Caco-2 (cell line): ENCODE measurements at regions not wholly inside any gene's neighbourhood (a gene's known extent, or its start where the extent isn't known, plus 50 kb on each side); places are given as distances from the start of the nearest gene placed in this dataset.
A peak's percentile ranks its signal among the peaks of the same experiment; 100 is the strongest.

Experiments
- BruUV-seq: library from RNA; stranded (reverse); fragments of 400-500 nt; replicated peaks from 2 replicates; lab custom pipeline; 2021; lab: Mats Ljungman, UMichigan
- CTCF ChIA-PET: fragments of 300-600 bp; sonication (Branson Sonifier 250); formaldehyde crosslinking; loops from one replicate; lab custom pipeline; 2022; ENCODE audit warnings: antibody characterized with exemption; lab: Charles Lee
- POLR2A ChIA-PET: fragments of 300-600 bp; sonication (Branson Sonifier 250); formaldehyde crosslinking; loops from one replicate; lab custom pipeline; 2022; ENCODE audit warnings: antibody characterized with exemption; lab: Charles Lee
- DNase-seq, 2 experiments: peaks; one replicate each; pipeline versions ENCODE4 v3.0.0 to v3.0.0-alpha.2; 2020 to 2022
- H3K27me3 ChIP-seq: replicated peaks from 2 replicates; pipeline ENCODE4 v1.6.0; 2011; ENCODE audit warnings: low read length; ENCODE audit not compliant: control insufficient read depth, insufficient read depth
- H3K36me3 ChIP-seq: 2 replicates; pipeline ENCODE4 v1.5.1; 2011; ENCODE audit warnings: low read length; ENCODE audit not compliant: control insufficient read depth, insufficient read depth
- H3K4me1 ChIP-seq: fragments of 250-450 bp; sonication (Bioruptor Pico); 2 replicates; pipeline ENCODE4 v1.5.1; 2020; ENCODE audit warnings: mild to moderate bottlenecking
- H3K4me3 ChIP-seq: 2 replicates; pipeline ENCODE4 v1.5.1; 2011; ENCODE audit warnings: low read depth, mild to moderate bottlenecking, control low read depth, low read length
- H3K9me3 ChIP-seq: fragments of 250-450 bp; sonication (Bioruptor Pico); 2 replicates; pipeline ENCODE4 v1.5.1; 2020; ENCODE audit warnings: mild to moderate bottlenecking, moderate library complexity
- H3K27ac Mint-ChIP-seq: one replicate; pipeline ENCODE4 v1.8.0; 2022; ENCODE audit warnings: mixed read lengths; ENCODE audit not compliant: unreplicated experiment
- H3K27me3 Mint-ChIP-seq: one replicate; pipeline ENCODE4 v1.8.0; 2022; ENCODE audit warnings: mixed read lengths; ENCODE audit not compliant: insufficient read depth, unreplicated experiment
- H3K36me3 Mint-ChIP-seq: one replicate; pipeline ENCODE4 v1.8.0; 2022; ENCODE audit warnings: mild to moderate bottlenecking, mixed read lengths; ENCODE audit not compliant: insufficient read depth, unreplicated experiment
- H3K4me1 Mint-ChIP-seq: one replicate; pipeline ENCODE4 v1.8.0; 2022; ENCODE audit warnings: low read depth, mixed read lengths; ENCODE audit not compliant: unreplicated experiment
- H3K4me3 Mint-ChIP-seq: one replicate; pipeline ENCODE4 v1.8.0; 2022; ENCODE audit warnings: mild to moderate bottlenecking, moderate library complexity, mixed read lengths; ENCODE audit not compliant: unreplicated experiment
- H3K9me3 Mint-ChIP-seq: one replicate; pipeline ENCODE4 v1.8.0; 2022; ENCODE audit warnings: mixed read lengths; ENCODE audit not compliant: unreplicated experiment
- CTCF ChIP-seq, 2 experiments: fragments of 200-600 bp in 1 of 2; IDR thresholded peaks; 1 replicate in 1 of 2; 2 replicates in 1 of 2; pipeline versions ENCODE4 v1.5.1 to v1.8.0; 2011 to 2022; ENCODE audit warnings: antibody characterized with exemption in 1 of 2, control low read depth in 1 of 2, inconsistent platforms in 1 of 2, low read depth in 1 of 2, low read length in 1 of 2, mild to moderate bottlenecking in 1 of 2, moderate library complexity in 1 of 2; ENCODE audit not compliant: insufficient read depth in 1 of 2, severe bottlenecking in 1 of 2, unreplicated experiment in 1 of 2
- intact Hi-C: fragments of 100-400 bp; cut with micrococcal nuclease; formaldehyde crosslinking; loops from one replicate; pipeline ENCODE4 v1.10.0; 2022; ENCODE audit not compliant: unreplicated experiment

GRCh38 chr22:48856308-48856615 is 971.4 kb downstream of the BRD1 start:
- Mint-ChIP-seq H3K9me3 (peaks cover 25% of the 10 kb centered on the region), H3K36me3 (no peaks in the 10 kb centered on the region), H3K27ac (no peak overlapping the region), H3K4me1 (no peaks in the 10 kb centered on the region), H3K27me3 (peaks cover 21% of the 10 kb centered on the region), H3K4me3 (no peak overlapping the region)
- ChIA-PET POLR2A (no interaction called here), CTCF (no interaction called here)
- peak in 1 of 2 experiments; percentile 12 for DNase-seq
- intact Hi-C loops = no loop called here
- no peak overlapping the region for H3K4me3 ChIP-seq
- no peaks in the 10 kb centered on the region for H3K9me3 ChIP-seq
- TF ChIP-seq CTCF (IDR thresholded peaks at IDR 0.05; ENCODE audit: insufficient read depth in 1 of 2, low read depth in 1 of 2, low read length in 1 of 2, severe bottlenecking in 1 of 2, unreplicated experiment in 1 of 2) = no peak
- no peaks in the 10 kb centered on the region for H3K27me3 ChIP-seq
- H3K36me3 ChIP-seq = no peaks in the 10 kb centered on the region
- no TSS peak for BruUV-seq
- no peaks in the 10 kb centered on the region for H3K4me1 ChIP-seq

- Mint-ChIP-seq H3K9me3 (peaks cover 25% of the 10 kb centered on the region), H3K27me3 (peaks cover 21% of the 10 kb centered on the region), H3K4me1 (no peaks in the 10 kb centered on the region), H3K4me3 (no peak overlapping the region), H3K27ac (no peak overlapping the region), H3K36me3 (no peaks in the 10 kb centered on the region)
- BruUV-seq = no TSS peak
- DNase-seq = no peak
- no peaks in the 10 kb centered on the region for H3K9me3 ChIP-seq
- no peak overlapping the region for H3K4me3 ChIP-seq
- POLR2A ChIA-PET = no interaction called here
- no peaks in the 10 kb centered on the region for H3K36me3 ChIP-seq
- H3K4me1 ChIP-seq = no peaks in the 10 kb centered on the region
- H3K27me3 ChIP-seq = no peaks in the 10 kb centered on the region
- CTCF ChIA-PET = no interaction called here
- intact Hi-C loops = no loop called here
- TF ChIP-seq CTCF (IDR thresholded peaks at IDR 0.05; ENCODE audit: insufficient read depth in 1 of 2, low read depth in 1 of 2, low read length in 1 of 2, severe bottlenecking in 1 of 2, unreplicated experiment in 1 of 2) = no peak
Observed at GRCh38 chr22:48855593-48856307, 971.9 kb downstream of the BRD1 start.

- intact Hi-C loops = no loop called here
- Mint-ChIP-seq H3K36me3 (no peaks in the 10 kb centered on the region), H3K27me3 (peaks cover 21% of the 10 kb centered on the region), H3K4me3 (no peak overlapping the region), H3K4me1 (no peaks in the 10 kb centered on the region), H3K27ac (no peak overlapping the region), H3K9me3 (peaks cover 25% of the 10 kb centered on the region)
- no peak for TF ChIP-seq CTCF (IDR thresholded peaks at IDR 0.05; ENCODE audit: insufficient read depth in 1 of 2, low read depth in 1 of 2, low read length in 1 of 2, severe bottlenecking in 1 of 2, unreplicated experiment in 1 of 2)
- H3K36me3 ChIP-seq = no peaks in the 10 kb centered on the region
- H3K9me3 ChIP-seq = no peaks in the 10 kb centered on the region
- H3K4me1 ChIP-seq = no peaks in the 10 kb centered on the region
- H3K4me3 ChIP-seq = no peak overlapping the region
- no peak for DNase-seq
- ChIA-PET POLR2A (no interaction called here), CTCF (no interaction called here)
- no TSS peak for BruUV-seq
- no peaks in the 10 kb centered on the region for H3K27me3 ChIP-seq
Observed at GRCh38 chr22:48855013-48855412, 972.7 kb downstream of the BRD1 start.
